WTC11 (cell line): ENCODE measurements at regions not wholly inside any gene's neighbourhood (a gene's known extent, or its start where the extent isn't known, plus 50 kb on each side); places are given as distances from the start of the nearest gene placed in this dataset.

Source experiments
- ATAC-seq: fragments of 200-7000 bp; cut with Tn5 transposase; 2 replicates; pipeline ENCODE4 v1.10.0; 2021; ENCODE audit warnings: mild to moderate bottlenecking, moderate library complexity
- CTCF ChIA-PET: fragments of 300-600 bp; sonication (Branson Sonifier 250); formaldehyde crosslinking; loops from one replicate; lab custom pipeline; 2021; ENCODE audit warnings: antibody characterized with exemption; lab: Charles Lee
- POLR2A ChIA-PET: fragments of 350-600 bp; sonication (Branson Sonifier 250); formaldehyde crosslinking; loops from one replicate; lab custom pipeline; 2021; ENCODE audit warnings: antibody characterized with exemption; lab: Charles Lee
- DNase-seq: peaks from one replicate; pipeline ENCODE4 v3.0.0; 2021; ENCODE audit warnings: low spot score
- H3K27ac Mint-ChIP-seq: 2 replicates; pipeline ENCODE4 v1.8.0; 2021; ENCODE audit warnings: mixed read lengths
- H3K27me3 Mint-ChIP-seq: 2 replicates; pipeline ENCODE4 v1.8.0; 2021; ENCODE audit warnings: low read depth, mild to moderate bottlenecking, moderate library complexity, mixed read lengths
- H3K36me3 Mint-ChIP-seq: 2 replicates; pipeline ENCODE4 v1.8.0; 2021; ENCODE audit warnings: mixed read lengths
- H3K4me1 Mint-ChIP-seq: 2 replicates; pipeline ENCODE4 v1.8.0; 2022; ENCODE audit warnings: mixed read lengths
- H3K4me3 Mint-ChIP-seq: 2 replicates; pipeline ENCODE4 v1.8.0; 2021; ENCODE audit warnings: mild to moderate bottlenecking, moderate library complexity, mixed read lengths
- H3K9me3 Mint-ChIP-seq: 2 replicates; pipeline ENCODE4 v1.8.0; 2021; ENCODE audit warnings: mixed read lengths
- ATF3 ChIP-seq: sonication (generic); formaldehyde crosslinking; conservative IDR thresholded peaks from 2 replicates; pipeline ENCODE4 v1.8.1; 2022; ENCODE audit warnings: mild to moderate bottlenecking, missing genetic modification reagents
- CTCF ChIP-seq: fragments of 200-600 bp; IDR thresholded peaks from 2 replicates; pipeline ENCODE4 v1.8.0; 2022; ENCODE audit warnings: antibody characterized with exemption
- GABPB1 ChIP-seq: sonication (generic); formaldehyde crosslinking; IDR thresholded peaks from 2 replicates; pipeline ENCODE4 v1.8.1; 2023; ENCODE audit warnings: mild to moderate bottlenecking, missing genetic modification reagents
- IRF2 ChIP-seq: sonication (generic); formaldehyde crosslinking; IDR thresholded peaks from 2 replicates; pipeline ENCODE4 v1.8.0; 2022; ENCODE audit warnings: low read depth, missing genetic modification reagents, borderline replicate concordance
- KAT7 ChIP-seq: sonication (generic); formaldehyde crosslinking; IDR thresholded peaks from 2 replicates; pipeline ENCODE4 v1.8.1; 2023; ENCODE audit warnings: missing genetic modification reagents, mild to moderate bottlenecking, borderline replicate concordance
- MYBL2 ChIP-seq: sonication (generic); formaldehyde crosslinking; IDR thresholded peaks from 2 replicates; pipeline ENCODE4 v1.8.1; 2023; ENCODE audit warnings: mild to moderate bottlenecking, moderate library complexity, missing genetic modification reagents
- NFE2L1 ChIP-seq: sonication (generic); formaldehyde crosslinking; IDR thresholded peaks from 2 replicates; pipeline ENCODE4 v1.8.1; 2023; ENCODE audit warnings: missing genetic modification reagents
- OVOL2 ChIP-seq: fragments of 250-450 bp; sonication (Bioruptor Pico); IDR thresholded peaks from 2 replicates; pipeline ENCODE4 v1.9.0; 2021; ENCODE audit warnings: mild to moderate bottlenecking, borderline replicate concordance
- PREB ChIP-seq: sonication (generic); formaldehyde crosslinking; IDR thresholded peaks from 2 replicates; pipeline ENCODE4 v1.8.1; 2022; ENCODE audit warnings: mild to moderate bottlenecking, missing genetic modification reagents, moderate library complexity, borderline replicate concordance
- PRRX2 ChIP-seq: fragments of 250-450 bp; sonication (Bioruptor Pico); IDR thresholded peaks from 2 replicates; pipeline ENCODE4 v1.8.0; 2021; ENCODE audit warnings: mild to moderate bottlenecking
- ZNF232 ChIP-seq: sonication (generic); formaldehyde crosslinking; IDR thresholded peaks from 2 replicates; pipeline ENCODE4 v1.8.0; 2022; ENCODE audit warnings: mild to moderate bottlenecking, missing genetic modification reagents
- ZNF263 ChIP-seq: sonication (generic); formaldehyde crosslinking; IDR thresholded peaks from 2 replicates; pipeline ENCODE4 v1.8.1; 2022; ENCODE audit warnings: low read depth, mild to moderate bottlenecking, moderate library complexity, missing genetic modification reagents
- ZNF423 ChIP-seq: fragments of 250-450 bp; sonication (Bioruptor Pico); IDR thresholded peaks from 2 replicates; pipeline ENCODE4 v2.1.2; 2022; ENCODE audit warnings: mild to moderate bottlenecking, moderate library complexity
- ZNF512 ChIP-seq: sonication (generic); formaldehyde crosslinking; IDR thresholded peaks from 2 replicates; pipeline ENCODE4 v1.8.1; 2022; ENCODE audit warnings: missing genetic modification reagents, borderline replicate concordance
- ZNF532 ChIP-seq: fragments of 250-450 bp; sonication (Bioruptor Pico); IDR thresholded peaks from 2 replicates; pipeline ENCODE4 v1.9.0; 2021; ENCODE audit warnings: mild to moderate bottlenecking, borderline replicate concordance
- ZNF671 ChIP-seq: fragments of 250-450 bp; sonication (Bioruptor Pico); IDR thresholded peaks from 2 replicates; pipeline ENCODE4 v1.8.0; 2021; ENCODE audit warnings: mild to moderate bottlenecking
- TF ChIP-seq, protein P1 (sequence below): fragments of 250-450 bp; sonication (Bioruptor Pico); IDR thresholded peaks from 2 replicates; pipeline ENCODE4 v2.1.2; 2022; ENCODE audit warnings: mild to moderate bottlenecking, moderate library complexity

DNA sequence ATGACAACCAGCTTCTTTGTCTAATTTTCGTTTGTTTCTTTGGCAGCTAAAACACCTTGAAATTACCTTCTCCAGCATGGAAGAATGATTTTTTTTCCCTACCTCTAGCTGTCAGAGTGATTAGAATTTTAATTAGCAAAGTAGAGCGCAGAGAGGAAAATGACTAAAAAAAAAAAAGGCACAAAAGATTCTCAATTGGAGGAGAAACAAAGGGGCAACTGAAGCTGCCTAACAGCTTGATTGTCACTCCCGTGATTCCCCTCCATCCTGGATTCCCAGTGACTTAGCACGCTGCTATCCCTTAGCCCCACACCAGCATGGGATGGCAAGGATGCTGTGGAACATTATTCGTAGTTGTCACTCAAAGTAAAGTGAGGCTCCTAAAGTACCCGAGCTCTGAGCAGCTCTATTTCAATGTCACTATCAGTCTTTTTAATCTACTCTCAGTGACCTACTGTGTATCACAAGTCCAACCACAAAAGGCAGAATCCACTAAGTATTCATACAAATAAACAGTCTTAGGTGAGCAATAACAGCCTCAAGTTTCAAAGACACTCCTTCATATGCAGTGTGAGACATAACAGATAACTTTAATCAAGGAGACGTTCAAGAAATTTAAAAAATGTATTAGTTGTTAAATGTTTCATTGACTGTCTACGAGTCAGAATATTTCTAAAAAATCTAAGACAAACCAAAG is 710.0 kb upstream of the GRAMD2B start (continued):
- TF ChIP-seq ZNF512 (no peak), NFE2L1 (no peak), ZNF671 (CRISPR knock-in tag) (no peak), GABPB1 (no peak), OVOL2 (CRISPR knock-in tag) (no peak), ZNF423 (CRISPR knock-in tag) (no peak), MYBL2 (no peak)
- TF ChIP-seq, all 79 proteins: peak for 0

GRCh38 chr5:125715216-125715615 is 708.0 kb upstream of the GRAMD2B start:
- no peaks in the 10 kb centered on the region for H3K9me3 Mint-ChIP-seq
- TF ChIP-seq ZNF232 (CRISPR knock-in tag) (no peak), ZNF532 (CRISPR knock-in tag) (no peak), ZNF263 (no peak), IRF2 (CRISPR knock-in tag) (no peak), PRRX2 (no peak), ATF3 (no peak), PREB (CRISPR knock-in tag) (no peak), CTCF (no peak), KAT7 (CRISPR knock-in tag) (no peak), GABPB1 (no peak)
- TF ChIP-seq, protein P1, sequence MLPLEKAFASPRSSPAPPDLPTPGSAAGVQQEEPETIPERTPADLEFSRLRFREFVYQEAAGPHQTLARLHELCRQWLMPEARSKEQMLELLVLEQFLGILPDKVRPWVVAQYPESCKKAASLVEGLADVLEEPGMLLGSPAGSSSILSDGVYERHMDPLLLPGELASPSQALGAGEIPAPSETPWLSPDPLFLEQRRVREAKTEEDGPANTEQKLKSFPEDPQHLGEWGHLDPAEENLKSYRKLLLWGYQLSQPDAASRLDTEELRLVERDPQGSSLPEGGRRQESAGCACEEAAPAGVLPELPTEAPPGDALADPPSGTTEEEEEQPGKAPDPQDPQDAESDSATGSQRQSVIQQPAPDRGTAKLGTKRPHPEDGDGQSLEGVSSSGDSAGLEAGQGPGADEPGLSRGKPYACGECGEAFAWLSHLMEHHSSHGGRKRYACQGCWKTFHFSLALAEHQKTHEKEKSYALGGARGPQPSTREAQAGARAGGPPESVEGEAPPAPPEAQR (CRISPR knock-in tag): no peak
- H3K4me3 Mint-ChIP-seq: no peak overlapping the region
- H3K4me1 Mint-ChIP-seq: peaks cover 9% of the 10 kb centered on the region
- no peaks in the 10 kb centered on the region for H3K27me3 Mint-ChIP-seq
- no peak overlapping the region for H3K27ac Mint-ChIP-seq
- POLR2A ChIA-PET: no interaction called here
- DNase-seq (no peak), ATAC-seq (no peak)
- H3K36me3 Mint-ChIP-seq: no peaks in the 10 kb centered on the region
- CTCF ChIA-PET: no interaction called here
